HTR-8/SVneo (cell line): ENCODE measurements at regions not wholly inside any gene's neighbourhood (a gene's known extent, or its start where the extent isn't known, plus 50 kb on each side); places are given as distances from the start of the nearest gene placed in this dataset.

ENCODE experiments used
- DNase-seq: peaks from one replicate; pipeline ENCODE4 v3.0.0; 2011; ENCODE audit warnings: low spot score, mixed read lengths; ENCODE audit not compliant: insufficient read length
- FAIRE-seq: peaks from 2 replicates; lab custom pipeline; 2011; peaks lifted over from hg19 to GRCh38; lab: Jason Lieb, UNC

DNA sequence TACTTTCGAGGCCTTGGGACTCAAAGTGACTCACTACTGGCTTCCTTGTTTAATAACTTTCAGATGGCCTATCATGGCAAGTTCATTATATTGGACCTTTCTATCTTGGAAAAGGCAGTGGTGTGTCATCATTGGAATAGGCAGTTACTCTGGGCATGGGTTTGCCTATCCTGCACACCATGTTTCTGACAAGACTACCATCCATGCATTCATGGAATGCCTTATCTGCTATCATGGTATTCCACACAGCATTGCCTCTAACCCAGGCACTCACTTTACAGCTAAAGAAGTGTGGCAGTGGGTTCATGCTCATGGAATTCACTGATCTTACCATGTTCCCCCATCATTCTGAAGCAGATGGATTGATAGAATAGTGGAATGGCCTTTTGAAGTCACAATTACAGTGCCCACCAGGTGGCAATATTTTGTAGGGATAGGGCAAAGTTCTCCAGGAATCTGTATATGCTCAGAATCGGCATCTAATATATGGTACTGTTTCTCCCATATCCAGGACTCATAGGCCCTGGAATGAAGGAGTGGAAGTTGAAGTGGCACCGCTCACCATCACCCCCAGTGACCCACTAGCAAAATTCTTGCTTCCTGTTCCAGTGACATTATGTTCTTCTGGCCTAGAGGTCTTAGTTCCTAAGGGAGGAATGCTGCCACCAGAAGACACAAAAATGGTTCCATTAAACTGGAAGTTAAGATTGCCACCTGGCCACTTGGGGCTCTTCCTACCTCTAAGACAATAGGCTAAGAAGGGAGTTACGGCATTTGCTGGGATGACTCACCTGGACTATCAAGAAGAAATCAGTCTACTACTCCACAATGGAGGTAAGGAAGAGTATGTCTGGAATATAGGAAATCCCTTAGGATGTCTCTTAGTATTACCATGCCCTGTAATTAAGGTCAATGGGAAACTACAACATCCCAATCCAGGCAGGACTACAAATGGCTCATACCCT is 1161.4 kb downstream of the SI start:
- FAIRE-seq (no peak), DNase-seq (peak; percentile 3)

DNA sequence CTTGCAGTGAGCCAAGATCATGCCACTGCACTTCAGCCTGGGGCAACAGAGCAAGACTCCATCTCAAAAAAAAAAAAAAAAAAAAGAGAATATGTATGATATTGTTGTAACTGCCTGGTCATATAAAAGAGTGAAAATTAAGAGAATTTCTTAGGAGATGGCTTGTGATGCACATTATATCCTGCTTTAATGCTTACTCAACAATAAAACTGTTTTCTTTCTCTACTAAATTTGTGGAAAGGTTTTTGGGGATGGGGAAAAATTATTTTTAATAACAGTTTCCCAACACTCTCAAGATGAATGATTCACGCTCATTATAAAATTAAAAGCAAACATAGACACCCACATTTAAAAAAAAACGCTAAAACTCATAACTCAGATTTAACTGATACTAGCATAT is 1163.0 kb downstream of the SI start:
- FAIRE-seq = no peak

DNA sequence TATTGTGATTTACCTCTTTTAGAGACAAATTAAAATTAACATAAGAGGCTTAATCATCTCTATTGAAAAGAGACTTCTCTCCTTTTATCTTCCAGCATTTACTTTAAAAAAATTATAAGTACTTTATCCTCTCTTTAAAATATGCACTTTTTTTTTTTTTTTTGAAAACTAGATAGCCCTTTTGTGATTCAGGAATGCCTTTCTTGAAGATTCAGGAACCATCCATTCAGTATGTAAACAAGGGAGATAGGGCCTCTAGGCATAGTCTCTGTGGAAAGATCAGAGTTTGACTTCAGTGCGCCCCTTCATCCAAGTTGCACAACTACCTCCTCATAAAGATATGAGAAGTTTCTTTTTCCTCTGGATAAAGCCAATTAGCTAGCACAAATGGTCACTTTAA is 1163.7 kb downstream of the SI start:
- DNase-seq (no peak), FAIRE-seq (no peak)

More for the DNA sequence above, 1163.0 kb downstream of the SI start:
- DNase-seq = no peak

DNA sequence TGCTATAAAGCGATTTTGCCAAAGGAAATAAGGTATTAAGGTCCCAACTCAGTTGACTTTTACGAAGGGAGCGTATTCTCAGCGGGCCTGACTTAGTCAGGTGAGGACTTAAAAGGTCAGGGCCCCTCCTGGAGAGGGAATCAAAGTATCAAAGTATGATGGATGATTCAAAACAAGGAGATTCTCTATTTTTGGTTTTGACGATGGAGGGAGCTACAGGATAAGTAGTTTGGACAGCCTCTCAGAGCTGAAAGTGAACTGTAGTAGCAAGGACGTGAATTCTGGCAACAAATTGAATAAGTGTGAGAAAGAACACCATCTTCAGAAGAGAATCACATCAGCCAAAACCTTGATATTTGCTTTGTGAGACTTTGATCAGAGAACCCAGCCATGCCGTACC is 1186.5 kb downstream of the SI start:
- FAIRE-seq (no peak), DNase-seq (no peak)

DNA sequence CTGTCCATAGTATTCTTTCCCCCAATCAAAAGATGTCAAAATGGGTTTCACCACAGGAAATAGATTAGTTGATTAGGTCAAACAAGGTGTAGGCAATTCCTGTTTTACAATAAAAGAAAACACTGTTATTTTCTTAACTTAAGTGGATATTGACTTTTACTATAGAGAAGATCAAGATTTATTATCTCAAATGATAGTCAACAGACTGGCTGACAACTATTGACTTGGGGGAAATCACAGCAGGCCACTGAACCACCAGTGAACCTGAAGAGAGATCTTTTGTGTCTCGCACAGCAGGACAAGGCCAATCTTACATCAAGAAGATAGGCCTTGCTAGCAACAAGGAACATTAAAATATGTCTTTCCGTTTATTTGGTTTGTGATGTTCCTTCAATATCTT is 1187.6 kb downstream of the SI start:
- FAIRE-seq (no peak), DNase-seq (no peak)

DNA sequence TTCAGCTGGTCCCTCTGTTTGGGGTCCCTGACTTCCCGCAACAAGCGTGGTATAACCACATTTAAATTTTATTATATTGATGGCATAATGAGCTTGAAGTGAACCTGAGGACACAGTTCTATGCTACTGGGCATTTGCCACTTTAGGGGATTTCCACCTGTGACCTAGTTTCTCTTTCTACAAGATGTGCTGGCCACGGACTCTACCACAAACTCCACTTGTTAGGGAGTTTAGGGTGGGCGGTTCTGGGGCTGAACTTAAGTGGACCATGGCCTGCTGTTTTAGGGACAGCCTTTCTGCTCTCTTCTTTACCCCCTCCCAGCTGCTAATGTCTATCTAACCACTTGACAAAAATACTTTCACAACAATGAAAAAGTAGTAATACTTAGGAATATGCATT is 1199.1 kb downstream of the SI start:
- DNase-seq (no peak), FAIRE-seq (no peak)

DNA sequence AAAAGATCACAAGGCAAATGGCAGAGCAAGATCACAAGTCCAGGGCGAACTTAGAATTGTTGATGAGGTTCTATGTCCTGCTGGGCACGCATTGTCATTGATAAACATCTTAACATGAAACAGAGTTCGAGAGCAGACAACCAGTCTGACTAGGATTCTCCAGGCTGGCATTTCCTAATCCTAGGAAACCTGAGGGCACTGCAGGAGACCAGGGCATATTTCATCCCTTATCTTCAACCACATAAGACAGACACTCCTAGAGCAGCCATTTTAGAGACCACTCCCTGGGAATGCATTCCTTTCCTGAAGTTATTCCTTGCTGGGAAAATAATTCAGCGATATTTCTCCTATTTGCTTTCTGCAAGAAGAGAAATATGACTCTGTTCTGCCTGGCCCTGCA is 1199.9 kb downstream of the SI start:
- no peak for DNase-seq

DNA sequence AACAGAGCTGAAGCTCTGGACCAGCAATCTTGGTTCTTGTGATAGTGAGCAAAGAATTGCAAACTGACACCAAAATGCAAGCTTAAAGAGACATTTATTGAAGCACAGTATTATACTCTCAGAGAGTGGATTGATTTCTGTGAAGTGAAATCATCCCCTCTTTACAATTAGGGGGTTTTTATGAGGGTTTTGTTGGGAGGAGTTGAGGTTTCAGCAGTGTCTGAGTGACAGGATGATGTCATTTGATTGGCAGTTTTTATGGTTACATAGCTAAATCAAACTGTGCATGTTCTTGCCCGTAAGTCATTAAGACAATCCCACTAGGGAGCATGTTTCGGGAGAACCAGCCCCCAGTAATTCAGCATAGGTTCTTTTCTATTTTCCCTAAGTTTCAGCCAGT is 1200.5 kb downstream of the SI start:
- FAIRE-seq (no peak), DNase-seq (no peak)

More for the DNA sequence above, 1199.9 kb downstream of the SI start:
- no peak for FAIRE-seq

DNA sequence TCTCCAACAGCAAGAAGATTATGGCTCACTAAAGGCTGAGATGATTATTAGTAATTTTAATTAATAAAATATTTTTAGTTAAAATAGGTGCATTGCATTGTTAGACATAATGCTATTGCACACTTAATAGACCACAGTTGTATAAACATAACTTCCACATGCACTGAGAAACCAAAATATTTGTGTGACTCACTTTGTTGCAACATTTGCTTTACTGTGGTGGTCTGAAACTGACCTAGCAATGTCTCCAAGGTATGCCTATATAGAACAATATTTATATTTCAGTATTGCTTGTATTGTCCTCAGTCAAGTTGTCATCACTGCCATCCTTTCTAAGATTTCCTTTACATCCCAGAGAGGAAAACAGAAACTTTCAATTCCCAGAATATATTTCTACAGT is 1215.2 kb downstream of the SI start:
- DNase-seq (no peak), FAIRE-seq (no peak)

DNA sequence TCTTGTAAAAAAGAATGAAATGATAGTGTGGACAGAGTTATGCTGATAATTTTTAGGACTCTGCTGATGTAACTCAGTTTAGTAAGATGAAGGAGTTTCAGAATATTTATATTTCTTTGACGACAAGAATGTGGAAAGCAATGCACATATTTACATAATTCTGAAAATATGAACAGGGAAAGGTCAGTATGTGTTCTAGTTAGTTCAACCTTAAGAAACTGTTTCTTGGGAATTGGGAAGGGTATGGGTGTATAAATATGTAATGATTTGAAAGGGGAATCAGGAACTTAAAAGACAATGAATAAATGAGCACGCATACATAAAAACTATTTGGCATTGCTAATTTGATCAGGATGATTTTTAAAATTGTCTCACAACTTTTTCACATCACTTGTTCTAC is 1226.1 kb downstream of the SI start:
- DNase-seq = no peak
- no peak for FAIRE-seq

DNA sequence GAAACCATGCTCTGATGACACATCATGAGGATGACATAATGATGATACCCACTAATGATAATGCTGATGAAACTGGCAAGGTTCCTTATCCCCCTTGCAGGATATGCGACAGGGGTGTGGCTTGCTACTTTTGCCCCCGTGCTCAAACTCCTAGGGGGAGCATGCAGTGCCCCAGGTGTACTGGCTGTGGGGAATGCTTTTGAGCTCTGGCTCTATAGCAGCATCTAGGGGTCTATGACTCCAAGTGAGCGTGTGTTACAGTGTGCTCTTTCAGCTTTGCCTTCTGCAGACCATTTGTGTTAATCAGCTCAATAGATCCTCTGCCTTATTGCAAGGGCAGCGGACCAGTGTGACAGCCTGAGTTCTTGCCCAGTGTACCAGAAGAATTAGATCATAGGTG is 1239.5 kb downstream of the SI start:
- FAIRE-seq (no peak), DNase-seq (no peak)

DNA sequence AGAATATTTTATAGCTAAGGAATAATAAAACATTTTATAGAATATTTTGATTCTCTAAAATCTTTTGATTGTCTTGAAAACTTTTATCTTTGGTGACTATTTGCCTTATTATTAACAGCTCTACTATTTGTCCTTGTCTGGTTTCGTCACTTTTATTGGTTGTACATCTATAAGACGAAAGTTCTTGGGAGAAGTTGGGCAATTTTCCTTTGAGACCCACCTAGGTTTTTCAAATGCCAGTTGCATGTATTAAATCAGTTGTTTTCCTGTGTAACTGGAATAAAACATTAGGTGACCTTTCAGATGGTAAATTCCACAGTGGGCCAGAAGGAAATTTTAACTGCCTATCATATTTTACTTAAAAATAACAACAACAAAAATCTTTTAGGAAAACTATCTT is 1245.7 kb downstream of the SI start:
- DNase-seq (no peak), FAIRE-seq (no peak)

DNA sequence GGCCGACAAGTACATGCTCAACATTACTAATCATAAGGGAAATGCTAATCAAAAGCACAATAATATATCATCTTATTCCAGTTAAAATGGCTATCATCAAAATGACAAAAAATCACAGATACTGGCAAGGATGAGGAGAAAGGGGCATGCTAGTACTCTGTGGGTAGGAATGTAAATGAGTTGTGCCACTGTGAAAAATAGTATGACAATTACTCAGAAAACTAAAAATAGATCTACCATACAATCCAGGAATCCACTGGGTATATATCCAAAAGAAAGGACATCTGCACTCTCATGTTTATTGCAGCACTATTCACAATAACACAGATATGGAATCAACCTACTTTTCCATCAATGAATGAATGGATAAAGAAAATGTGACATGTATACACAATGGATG is 1256.5 kb downstream of the SI start:
- DNase-seq (no peak), FAIRE-seq (no peak)

DNA sequence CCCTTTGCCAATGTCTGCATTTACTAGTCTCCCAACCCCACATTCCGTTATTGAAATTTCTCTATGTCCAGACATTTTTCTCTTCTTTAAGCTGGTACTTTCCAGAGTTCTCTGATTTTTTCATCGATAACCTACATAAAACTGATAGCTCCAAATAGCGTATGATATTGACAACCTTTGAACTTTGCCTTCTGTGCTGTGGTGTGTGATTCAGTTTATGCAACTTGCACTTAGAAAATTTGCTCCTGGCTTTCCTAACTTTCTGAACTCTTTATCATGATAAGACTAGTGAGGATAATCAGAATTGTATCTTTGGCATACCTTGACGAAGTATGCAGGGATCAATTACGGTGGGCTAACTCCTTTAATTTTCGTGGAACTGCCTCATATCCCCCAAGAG is 1261.3 kb downstream of the SI start:
- no peak for FAIRE-seq
- no peak for DNase-seq

DNA sequence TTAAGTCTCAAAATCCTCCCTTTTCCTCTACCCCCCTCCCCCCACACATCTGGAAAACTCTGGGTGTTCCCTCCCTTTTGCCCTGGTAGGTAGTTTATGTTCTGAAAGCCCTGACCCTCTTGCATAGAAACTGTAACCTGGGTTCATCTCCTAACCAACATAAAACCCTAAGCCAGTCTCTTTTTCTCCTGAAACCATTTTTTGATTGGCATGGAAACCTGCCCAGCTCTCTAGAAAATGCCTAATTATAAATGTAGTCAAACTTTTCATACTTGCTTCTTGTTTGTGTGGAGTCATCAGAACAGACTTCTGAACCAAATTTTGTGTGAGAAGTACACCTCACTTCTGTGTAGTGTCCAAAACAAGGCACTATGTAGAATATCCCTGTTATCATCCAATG is 1264.4 kb downstream of the SI start:
- DNase-seq (no peak), FAIRE-seq (no peak)

DNA sequence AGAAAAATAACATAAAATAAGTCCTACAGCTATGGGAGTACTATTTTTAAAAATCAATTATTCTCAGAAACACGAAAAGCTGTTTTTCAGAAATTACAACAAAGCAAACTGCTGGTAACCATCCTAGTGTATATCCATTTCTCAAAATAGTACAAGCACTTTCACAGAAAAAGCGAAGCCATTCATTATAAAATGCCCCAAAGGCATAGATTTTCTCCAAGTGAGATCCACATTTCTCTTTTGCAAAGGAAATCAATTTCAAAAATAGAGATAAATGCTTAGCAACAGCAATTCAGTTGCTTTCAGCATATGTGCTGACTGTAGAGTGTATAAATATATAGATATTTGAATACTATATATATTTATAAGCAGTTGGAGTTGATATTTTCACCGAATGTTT is 1266.3 kb downstream of the SI start:
- DNase-seq (no peak), FAIRE-seq (no peak)

DNA sequence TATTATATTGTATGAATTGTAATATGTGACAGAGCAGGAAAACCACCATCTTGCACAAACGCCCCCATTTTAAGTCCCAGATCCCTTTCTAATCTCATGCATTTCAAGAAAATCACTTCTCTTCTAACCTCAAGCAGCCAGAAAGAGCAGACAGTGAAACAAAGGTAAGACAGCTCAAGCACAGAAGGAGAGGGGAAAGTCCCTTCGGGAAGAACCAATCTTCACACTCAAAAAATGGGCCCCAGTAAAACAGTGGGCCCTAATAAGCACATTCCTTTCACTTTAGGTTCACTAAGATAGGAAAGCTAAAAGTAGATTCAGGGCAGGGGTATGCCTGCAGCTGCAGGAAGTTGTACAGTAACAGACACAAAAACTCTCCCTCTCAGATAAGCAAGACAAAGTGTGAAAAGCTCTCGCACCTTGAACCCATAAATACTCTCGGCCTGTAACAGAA is 1268.7 kb downstream of the SI start:
- FAIRE-seq (no peak), DNase-seq (no peak)

DNA sequence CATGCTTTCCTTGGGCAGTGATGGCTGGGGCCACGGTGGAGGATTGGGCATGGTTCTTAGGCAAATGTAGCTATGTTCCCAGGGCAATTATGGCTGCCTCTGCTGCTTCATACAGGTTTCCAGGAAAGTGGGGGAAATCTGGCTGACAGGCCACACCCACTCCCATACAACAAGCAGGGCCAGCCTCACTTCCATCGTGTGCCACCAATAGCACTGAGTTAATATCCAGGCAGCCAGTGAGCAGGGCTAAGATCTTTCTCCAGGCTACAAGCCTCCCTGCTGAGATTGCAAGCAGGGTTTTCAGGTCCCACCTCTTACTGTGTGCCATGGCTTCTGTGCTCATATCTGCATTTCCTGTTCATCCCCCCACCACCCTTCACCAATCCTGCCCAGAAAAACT is 1291.9 kb downstream of the SI start:
- FAIRE-seq = no peak
- no peak for DNase-seq

DNA sequence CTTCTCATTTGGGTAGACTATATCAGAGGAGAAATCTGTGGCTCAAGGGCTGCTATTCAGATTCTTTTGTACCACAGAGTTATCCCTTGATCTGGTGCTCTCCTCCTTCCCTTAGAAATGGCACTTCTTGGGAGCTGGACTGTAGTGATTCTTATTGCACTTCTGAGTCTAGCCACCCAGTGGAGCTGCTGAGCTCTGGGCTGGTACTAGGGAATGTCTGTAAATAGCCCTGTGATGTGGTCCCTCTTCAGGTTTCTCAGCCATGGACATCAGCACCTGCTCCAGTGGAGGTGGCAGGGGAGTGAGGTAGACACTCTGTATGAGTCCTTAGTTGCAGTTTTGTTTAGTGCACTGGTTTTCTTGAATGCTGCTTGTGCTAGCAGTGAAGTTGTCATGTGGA is 1292.6 kb downstream of the SI start:
- DNase-seq (peak; percentile 4), FAIRE-seq (no peak)

DNA sequence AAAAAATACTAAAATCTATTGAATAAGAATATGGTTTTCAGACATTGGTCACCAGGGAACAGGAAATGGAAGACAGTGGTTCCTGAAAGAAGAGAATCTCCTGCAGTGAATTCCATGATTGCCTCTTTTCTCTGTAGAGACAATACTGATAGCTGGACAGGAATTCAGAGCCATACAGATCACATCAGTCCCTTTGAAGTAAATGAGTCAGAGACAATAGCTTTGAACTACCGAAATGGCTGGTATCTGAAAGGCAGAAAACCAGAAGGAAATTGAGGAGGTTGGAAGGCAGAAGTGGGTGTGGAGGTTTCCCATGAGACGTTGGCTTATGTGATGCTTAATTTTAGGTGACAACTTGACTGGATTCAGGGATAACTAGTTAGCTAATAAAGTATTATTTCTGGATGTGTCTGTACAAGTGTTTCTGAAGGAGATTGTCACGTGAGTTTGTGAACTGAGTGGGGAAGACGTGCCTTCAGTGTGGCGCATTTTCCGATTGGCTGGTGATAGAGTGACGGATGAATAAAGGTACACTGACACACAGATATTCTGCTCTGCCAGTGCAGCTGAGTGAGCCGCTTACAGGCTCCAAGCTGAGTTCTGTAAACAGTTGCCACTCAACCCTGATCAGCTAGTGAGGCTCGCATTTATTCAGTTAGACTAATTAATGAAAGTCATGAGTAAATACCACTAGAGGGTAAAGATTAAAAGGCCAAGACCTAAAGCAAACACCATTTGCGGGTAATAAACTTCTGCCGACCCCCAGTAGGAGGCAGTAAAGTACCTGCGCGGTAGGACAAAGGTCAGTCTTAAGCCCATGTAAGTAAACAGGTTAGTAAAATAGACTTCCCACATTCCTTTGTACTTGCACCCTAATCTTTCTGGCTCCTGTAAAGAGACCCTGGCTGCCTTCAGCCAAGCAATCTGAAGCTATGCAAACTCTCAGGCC is 1298.6 kb downstream of the SI start:
- FAIRE-seq = no peak
- DNase-seq = no peak

DNA sequence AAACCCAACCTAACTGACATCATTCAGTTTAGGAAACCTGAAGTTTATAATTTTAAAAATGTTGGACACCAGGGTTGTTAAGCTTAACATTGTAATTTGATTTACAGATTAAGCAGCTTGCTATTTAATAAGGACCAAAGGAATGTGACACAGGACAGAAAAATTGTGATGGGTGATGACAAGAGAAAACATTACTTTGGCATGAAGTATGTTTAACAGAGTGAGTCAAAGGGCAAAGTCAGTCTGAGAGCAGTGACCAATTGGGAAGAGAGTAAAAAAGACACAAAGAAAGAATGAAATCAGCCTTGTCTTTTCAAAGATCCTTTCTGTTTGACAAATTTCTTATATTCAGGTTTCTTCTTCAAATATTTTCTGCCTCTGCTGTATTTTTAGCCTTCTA is 1301.6 kb downstream of the SI start:
- FAIRE-seq (no peak), DNase-seq (peak; percentile 4)
